Astrocyte of the spinal cord (primary cell): ENCODE measurements at regions not wholly inside any gene's neighbourhood (a gene's known extent, or its start where the extent isn't known, plus 50 kb on each side); places are given as distances from the start of the nearest gene placed in this dataset.

Source experiments
- DNase-seq: peaks from one replicate; pipeline ENCODE4 v3.0.0; 2011; ENCODE audit warnings: low read depth, low spot score
- H3K4me3 ChIP-seq: 2 replicates; pipeline ENCODE4 v1.5.1; 2011; ENCODE audit warnings: low read depth, mild to moderate bottlenecking, low read length, moderate library complexity
- in situ Hi-C: cut with HindIII; loops from 2 replicates; pipeline ENCODE4 v1.10.0; 2017; ENCODE audit warnings: low sequenced_read_pairs
- TF ChIP-seq, protein P1 (sequence below): IDR thresholded peaks from 2 replicates; pipeline ENCODE4 v1.5.1; 2012; ENCODE audit warnings: low read depth, mild to moderate bottlenecking, low read length, inconsistent platforms

- DNase-seq = no peak
- no peak overlapping the region for H3K4me3 ChIP-seq
- TF ChIP-seq, protein P1, sequence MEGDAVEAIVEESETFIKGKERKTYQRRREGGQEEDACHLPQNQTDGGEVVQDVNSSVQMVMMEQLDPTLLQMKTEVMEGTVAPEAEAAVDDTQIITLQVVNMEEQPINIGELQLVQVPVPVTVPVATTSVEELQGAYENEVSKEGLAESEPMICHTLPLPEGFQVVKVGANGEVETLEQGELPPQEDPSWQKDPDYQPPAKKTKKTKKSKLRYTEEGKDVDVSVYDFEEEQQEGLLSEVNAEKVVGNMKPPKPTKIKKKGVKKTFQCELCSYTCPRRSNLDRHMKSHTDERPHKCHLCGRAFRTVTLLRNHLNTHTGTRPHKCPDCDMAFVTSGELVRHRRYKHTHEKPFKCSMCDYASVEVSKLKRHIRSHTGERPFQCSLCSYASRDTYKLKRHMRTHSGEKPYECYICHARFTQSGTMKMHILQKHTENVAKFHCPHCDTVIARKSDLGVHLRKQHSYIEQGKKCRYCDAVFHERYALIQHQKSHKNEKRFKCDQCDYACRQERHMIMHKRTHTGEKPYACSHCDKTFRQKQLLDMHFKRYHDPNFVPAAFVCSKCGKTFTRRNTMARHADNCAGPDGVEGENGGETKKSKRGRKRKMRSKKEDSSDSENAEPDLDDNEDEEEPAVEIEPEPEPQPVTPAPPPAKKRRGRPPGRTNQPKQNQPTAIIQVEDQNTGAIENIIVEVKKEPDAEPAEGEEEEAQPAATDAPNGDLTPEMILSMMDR = no peak
- in situ Hi-C loops = no loop called here
Observed at GRCh38 chr20:40223810-40224209, 465.2 kb downstream of the MAFB start.

GRCh38 chr20:40218971-40219370 lies 470.1 kb downstream of the MAFB start:
- TF ChIP-seq, protein P1 = no peak
- no peak for DNase-seq
- H3K4me3 ChIP-seq = no peak overlapping the region
- in situ Hi-C loops = no loop called here

DNA sequence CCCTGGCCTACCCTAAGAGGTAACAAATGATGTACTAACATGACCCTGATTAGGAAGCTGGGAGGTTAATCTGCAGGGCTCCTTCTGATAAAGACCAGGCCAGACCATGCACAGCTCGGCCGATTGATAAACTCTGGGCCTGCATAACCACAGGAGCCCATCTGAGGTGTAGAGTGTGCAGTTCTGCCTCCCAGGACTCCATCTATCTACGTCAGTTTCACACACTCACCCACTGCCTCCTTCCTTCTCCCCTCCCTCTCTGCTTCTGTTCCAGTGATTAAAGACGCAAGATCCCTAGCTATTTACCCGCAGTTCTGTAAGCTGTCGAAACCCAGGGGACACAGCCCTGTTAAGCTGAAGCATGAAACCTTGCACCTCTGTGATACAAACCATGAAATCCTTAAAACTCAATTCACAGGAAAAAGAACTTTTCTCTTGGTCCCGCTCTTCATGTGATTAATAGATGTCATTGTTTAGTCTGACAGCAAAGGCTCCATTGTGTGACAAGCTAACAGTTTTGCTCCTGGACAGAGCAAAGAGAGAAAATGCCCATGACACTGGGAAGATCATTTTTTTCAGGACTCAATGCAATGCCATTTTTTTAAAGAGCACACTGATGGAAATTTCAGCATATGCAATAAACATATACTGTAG lies 470.6 kb downstream of the MAFB start:
- TF ChIP-seq, protein P1 = no peak
- no peak for DNase-seq
- in situ Hi-C loops = no loop called here

GRCh38 chr20:40207655-40208054 lies 481.4 kb downstream of the MAFB start:
- no peak for DNase-seq
- in situ Hi-C loops = no loop called here

More for the DNA sequence above, 470.6 kb downstream of the MAFB start:
- no peak overlapping the region for H3K4me3 ChIP-seq

DNA sequence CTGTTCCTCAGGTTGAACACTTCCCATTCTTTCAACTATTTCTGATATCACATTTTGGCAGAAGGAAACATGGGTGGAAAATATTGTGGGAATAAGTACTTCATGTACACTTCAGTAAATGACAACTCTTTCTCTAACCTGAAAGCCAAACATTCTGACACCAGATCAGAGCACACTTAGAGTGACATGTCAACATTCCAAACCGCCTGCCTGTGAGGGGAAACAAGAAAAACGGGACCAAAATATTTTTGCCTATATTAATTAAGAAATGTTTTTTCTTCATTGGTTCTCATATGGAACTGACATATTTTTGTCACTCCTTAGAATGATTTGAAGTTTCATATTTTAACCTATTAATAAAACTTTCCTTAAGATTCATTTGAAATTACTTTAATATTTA lies 483.1 kb downstream of the MAFB start:
- in situ Hi-C loops = no loop called here

More at GRCh38 chr20:40207655-40208054, 481.4 kb downstream of the MAFB start:
- H3K4me3 ChIP-seq = no peak overlapping the region
- TF ChIP-seq, protein P1 = no peak

DNA sequence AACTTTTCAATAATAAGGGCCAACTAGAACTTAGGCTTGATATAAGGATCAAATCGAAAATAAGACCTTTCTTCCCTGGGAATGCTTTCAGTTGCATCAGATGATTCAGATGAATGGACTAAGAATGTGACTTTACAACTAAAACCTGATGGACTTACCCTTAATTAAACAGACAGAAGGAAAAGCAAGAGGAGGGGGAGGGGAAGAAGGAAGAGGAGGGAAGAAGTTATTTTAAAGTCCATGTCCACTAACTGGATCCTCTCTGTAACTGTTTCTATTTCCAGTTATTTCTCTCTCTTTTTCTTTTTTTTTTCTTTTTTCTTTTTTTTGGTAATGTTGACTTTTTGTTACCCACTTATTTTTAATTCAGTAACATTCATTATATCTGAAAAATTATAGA lies 486.0 kb downstream of the MAFB start:
- in situ Hi-C loops = no loop called here
- DNase-seq = no peak
- TF ChIP-seq, protein P1 = no peak
- no peak overlapping the region for H3K4me3 ChIP-seq

More for the DNA sequence above, 483.1 kb downstream of the MAFB start:
- no peak for DNase-seq
- no peak overlapping the region for H3K4me3 ChIP-seq
- TF ChIP-seq, protein P1 = no peak
